ENCODE measurements at regions not wholly inside any gene's neighbourhood (a gene's known extent, or its start where the extent isn't known, plus 50 kb on each side); places are given as distances from the start of the nearest gene placed in this dataset.
"Not testable (repeated sequence)": the region's sequence is repeated elsewhere in the genome, so short reads cannot be mapped to it uniquely, and the experiment has no call there.

GRCh38 chr2:31651736-31652135 lies 71.0 kb upstream of the SRD5A2 start:
- Histone ChIP-seq H3K27me3 (no peaks in the 10 kb centered on the region), H3K4me1 (no peaks in the 10 kb centered on the region), H3K4me3 (no peak overlapping the region), H3K36me3 (no peaks in the 10 kb centered on the region), H3K9me3 (no peaks in the 10 kb centered on the region), H3K27ac (no peak overlapping the region)
- WGBS, 2 donors: 96% methylated on average over 6 of the region's 6 CpGs
- no peak for TF ChIP-seq POLR2A (IDR thresholded peaks at IDR 0.05)
- intact Hi-C loops (cut with DNase I): no loop called here
- DNase-seq: no peak

GRCh38 chr2:31651267-31651666 lies 70.5 kb upstream of the SRD5A2 start:
- H3K9me3 ChIP-seq: no peaks in the 10 kb centered on the region
- no peak overlapping the region for H3K27ac ChIP-seq
- no peak for TF ChIP-seq EP300 (IDR thresholded peaks at IDR 0.05)
- TF ChIP-seq CTCF (IDR thresholded peaks at IDR 0.05): no peak
- TF ChIP-seq POLR2A (IDR thresholded peaks at IDR 0.05): no peak
- no peak for TF ChIP-seq POLR2AphosphoS5 (IDR thresholded peaks at IDR 0.05)
- no peaks in the 10 kb centered on the region for H3K4me1 ChIP-seq
- intact Hi-C loops (cut with DNase I): no loop called here
- DNase-seq: no peak
- no peaks in the 10 kb centered on the region for H3K27me3 ChIP-seq
- H3K4me3 ChIP-seq: no peak overlapping the region
- H3K36me3 ChIP-seq: no peaks in the 10 kb centered on the region
- WGBS, 2 donors: 91 to 94% methylated on average over 2 of the region's 2 CpGs

- H3K36me3 ChIP-seq: no peaks in the 10 kb centered on the region
- no peaks in the 10 kb centered on the region for H3K27me3 ChIP-seq
- no peak for DNase-seq
- intact Hi-C loops (cut with DNase I): no loop called here
- H3K9me3 ChIP-seq: no peaks in the 10 kb centered on the region
- H3K27ac ChIP-seq: no peak overlapping the region
- H3K4me3 ChIP-seq: no peak overlapping the region
- WGBS, 2 donors: 71 to 74% methylated on average over 5 of the region's 5 CpGs
- no peaks in the 10 kb centered on the region for H3K4me1 ChIP-seq
- TF ChIP-seq POLR2AphosphoS5 (IDR thresholded peaks at IDR 0.05) (no peak), CTCF (IDR thresholded peaks at IDR 0.05) (no peak), POLR2A (IDR thresholded peaks at IDR 0.05) (no peak), EP300 (IDR thresholded peaks at IDR 0.05) (no peak)
Measured at GRCh38 chr2:31644551-31644950, 63.8 kb upstream of the SRD5A2 start.

GRCh38 chr2:31642707-31643106 lies 62.0 kb upstream of the SRD5A2 start:
- H3K27me3 ChIP-seq: no peaks in the 10 kb centered on the region
- no peak for TF ChIP-seq POLR2A (IDR thresholded peaks at IDR 0.05)
- no peak for TF ChIP-seq POLR2AphosphoS5 (IDR thresholded peaks at IDR 0.05)
- no peak for TF ChIP-seq EP300 (IDR thresholded peaks at IDR 0.05)
- TF ChIP-seq CTCF (IDR thresholded peaks at IDR 0.05): no peak
- intact Hi-C loops (cut with DNase I): no loop called here
- no peak for DNase-seq
- no peaks in the 10 kb centered on the region for H3K9me3 ChIP-seq
- no peaks in the 10 kb centered on the region for H3K4me1 ChIP-seq
- H3K36me3 ChIP-seq: no peaks in the 10 kb centered on the region
- no peak overlapping the region for H3K27ac ChIP-seq
- 87 to 92% methylated on average over 1 of the region's 1 CpG for WGBS, 2 donors
- no peak overlapping the region for H3K4me3 ChIP-seq

GRCh38 chr2:31632201-31632600 lies 51.5 kb upstream of the SRD5A2 start:
- H3K4me3 ChIP-seq; H3K9me3 ChIP-seq; H3K36me3 ChIP-seq; intact Hi-C loops (cut with DNase I); DNase-seq; H3K27ac ChIP-seq; H3K4me1 ChIP-seq; H3K27me3 ChIP-seq: not testable (repeated sequence)
- 78 to 83% methylated on average over 5 of the region's 5 CpGs for WGBS, 2 donors
